Glutamatergic neuron (in vitro differentiated cells): ENCODE measurements at regions not wholly inside any gene's neighbourhood (a gene's known extent, or its start where the extent isn't known, plus 50 kb on each side); places are given as distances from the start of the nearest gene placed in this dataset.

Source experiments
- DNase-seq: peaks from one replicate; pipeline ENCODE4 v3.0.0; 2022
- H3K27ac Mint-ChIP-seq: one replicate; pipeline ENCODE4 v1.8.0; 2020; ENCODE audit warnings: mild to moderate bottlenecking, mixed read lengths, inconsistent platforms; ENCODE audit not compliant: unreplicated experiment
- H3K27me3 Mint-ChIP-seq: one replicate; pipeline ENCODE4 v1.8.0; 2020; ENCODE audit warnings: mild to moderate bottlenecking, moderate library complexity, mixed read lengths, inconsistent platforms; ENCODE audit not compliant: unreplicated experiment
- H3K36me3 Mint-ChIP-seq: one replicate; pipeline ENCODE4 v1.8.0; 2020; ENCODE audit warnings: mild to moderate bottlenecking, mixed read lengths, inconsistent platforms; ENCODE audit not compliant: unreplicated experiment
- H3K4me1 Mint-ChIP-seq: one replicate; pipeline ENCODE4 v1.8.0; 2020; ENCODE audit warnings: mild to moderate bottlenecking, low read depth, mixed read lengths, inconsistent platforms; ENCODE audit not compliant: unreplicated experiment
- H3K4me3 Mint-ChIP-seq: one replicate; pipeline ENCODE4 v1.8.0; 2020; ENCODE audit warnings: mild to moderate bottlenecking, mixed read lengths, inconsistent platforms; ENCODE audit not compliant: unreplicated experiment
- H3K9me3 Mint-ChIP-seq: one replicate; pipeline ENCODE4 v1.8.0; 2020; ENCODE audit warnings: mild to moderate bottlenecking, moderate library complexity, mixed read lengths, inconsistent platforms; ENCODE audit not compliant: unreplicated experiment
- TF ChIP-seq, protein P1 (sequence below): fragments of 200-600 bp; sonication (generic); IDR thresholded peaks from one replicate; pipeline ENCODE4 v1.5.0; 2021; ENCODE audit not compliant: partially characterized antibody, unreplicated experiment

DNA sequence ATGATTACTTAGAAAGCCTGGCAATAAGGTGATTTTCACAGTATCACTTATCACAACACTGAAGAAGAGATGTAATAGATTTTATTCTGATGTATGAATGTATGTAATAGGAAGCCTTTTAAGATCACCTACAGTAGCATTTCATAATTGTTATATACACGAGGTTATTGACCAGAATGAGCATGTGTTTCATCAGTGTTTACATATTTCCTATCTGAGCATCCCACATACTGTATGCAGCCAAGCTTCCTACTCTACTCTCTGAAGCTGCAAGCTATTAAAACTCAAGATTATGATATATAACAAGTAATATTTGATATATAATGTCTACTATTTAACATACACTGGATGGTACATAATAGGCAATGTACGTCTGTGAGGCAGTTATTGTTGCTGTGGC is 190.9 kb upstream of the S100G start:
- no peaks in the 10 kb centered on the region for H3K36me3 Mint-ChIP-seq
- no peaks in the 10 kb centered on the region for H3K4me1 Mint-ChIP-seq
- no peak for DNase-seq
- H3K9me3 Mint-ChIP-seq: no peaks in the 10 kb centered on the region
- TF ChIP-seq, protein P1, sequence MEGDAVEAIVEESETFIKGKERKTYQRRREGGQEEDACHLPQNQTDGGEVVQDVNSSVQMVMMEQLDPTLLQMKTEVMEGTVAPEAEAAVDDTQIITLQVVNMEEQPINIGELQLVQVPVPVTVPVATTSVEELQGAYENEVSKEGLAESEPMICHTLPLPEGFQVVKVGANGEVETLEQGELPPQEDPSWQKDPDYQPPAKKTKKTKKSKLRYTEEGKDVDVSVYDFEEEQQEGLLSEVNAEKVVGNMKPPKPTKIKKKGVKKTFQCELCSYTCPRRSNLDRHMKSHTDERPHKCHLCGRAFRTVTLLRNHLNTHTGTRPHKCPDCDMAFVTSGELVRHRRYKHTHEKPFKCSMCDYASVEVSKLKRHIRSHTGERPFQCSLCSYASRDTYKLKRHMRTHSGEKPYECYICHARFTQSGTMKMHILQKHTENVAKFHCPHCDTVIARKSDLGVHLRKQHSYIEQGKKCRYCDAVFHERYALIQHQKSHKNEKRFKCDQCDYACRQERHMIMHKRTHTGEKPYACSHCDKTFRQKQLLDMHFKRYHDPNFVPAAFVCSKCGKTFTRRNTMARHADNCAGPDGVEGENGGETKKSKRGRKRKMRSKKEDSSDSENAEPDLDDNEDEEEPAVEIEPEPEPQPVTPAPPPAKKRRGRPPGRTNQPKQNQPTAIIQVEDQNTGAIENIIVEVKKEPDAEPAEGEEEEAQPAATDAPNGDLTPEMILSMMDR: no peak
- no peaks in the 10 kb centered on the region for H3K27me3 Mint-ChIP-seq
- no peak overlapping the region for H3K4me3 Mint-ChIP-seq
- no peak overlapping the region for H3K27ac Mint-ChIP-seq

DNA sequence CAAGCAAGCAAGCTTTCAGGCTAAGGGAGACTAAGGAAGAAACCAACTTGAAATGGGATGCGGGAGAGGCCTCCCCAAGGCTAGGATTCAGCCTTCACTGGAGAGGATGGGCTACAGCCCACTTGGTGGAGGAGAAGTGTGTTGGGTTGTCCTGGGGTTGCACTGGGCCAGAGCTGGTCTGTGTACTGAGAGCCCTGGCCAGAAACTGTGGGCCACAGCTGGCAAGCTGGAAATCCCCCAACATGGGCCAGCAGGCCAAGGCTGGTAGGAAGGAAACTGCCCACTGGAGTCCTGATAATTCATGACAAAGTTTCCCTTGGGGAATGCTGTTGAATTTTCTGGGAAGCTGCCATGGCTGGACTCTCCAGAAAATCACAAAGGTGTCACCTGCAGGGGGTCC is 188.0 kb upstream of the S100G start:
- Mint-ChIP-seq H3K36me3 (no peaks in the 10 kb centered on the region), H3K9me3 (no peaks in the 10 kb centered on the region), H3K4me1 (no peaks in the 10 kb centered on the region), H3K27ac (no peak overlapping the region), H3K27me3 (no peaks in the 10 kb centered on the region), H3K4me3 (no peak overlapping the region)
- TF ChIP-seq, protein P1: no peak
- no peak for DNase-seq

DNA sequence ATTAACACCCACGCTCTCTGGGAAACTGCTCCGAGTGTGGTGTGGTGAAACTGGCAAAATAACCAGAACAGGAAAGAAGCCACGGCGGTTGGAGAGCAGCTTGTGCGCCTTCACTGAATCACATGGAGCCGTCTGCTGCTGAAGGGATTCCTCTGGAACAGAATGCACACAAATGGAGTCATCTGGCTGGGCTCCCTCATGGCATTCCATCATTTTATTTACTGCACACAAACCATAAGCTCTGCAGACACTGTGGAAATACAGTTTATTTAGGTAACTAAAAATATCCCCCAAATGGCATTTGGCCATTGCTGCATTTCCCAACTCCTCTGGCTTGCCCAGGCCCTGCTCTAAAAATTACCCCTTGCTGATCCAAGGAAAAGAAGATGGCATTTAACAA is 187.0 kb upstream of the S100G start:
- TF ChIP-seq, protein P1: no peak
- Mint-ChIP-seq H3K27ac (no peak overlapping the region), H3K4me3 (no peak overlapping the region), H3K27me3 (no peaks in the 10 kb centered on the region), H3K9me3 (no peaks in the 10 kb centered on the region), H3K4me1 (no peaks in the 10 kb centered on the region), H3K36me3 (no peaks in the 10 kb centered on the region)
- no peak for DNase-seq

DNA sequence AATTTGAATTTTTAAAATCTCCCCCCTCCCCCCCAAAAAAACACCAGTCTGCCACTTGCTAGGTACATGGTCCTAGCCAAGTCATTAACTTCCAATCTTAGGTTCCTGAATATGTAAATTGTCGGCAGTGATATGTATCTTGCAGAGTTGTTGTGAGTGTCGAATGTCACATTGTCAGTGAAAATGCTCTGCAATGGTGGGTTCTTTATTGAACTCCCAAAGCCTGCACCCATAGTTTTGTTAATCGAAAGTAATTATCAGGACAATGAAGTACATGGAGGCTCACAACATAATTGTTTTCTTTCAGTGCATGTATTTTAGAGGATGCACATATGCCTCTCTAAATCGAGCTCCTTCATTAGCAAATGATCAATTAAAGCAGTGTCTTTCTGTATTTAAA is 185.6 kb upstream of the S100G start:
- no peaks in the 10 kb centered on the region for H3K4me1 Mint-ChIP-seq
- TF ChIP-seq, protein P1: no peak
- H3K4me3 Mint-ChIP-seq: no peak overlapping the region
- H3K27me3 Mint-ChIP-seq: no peaks in the 10 kb centered on the region
- no peak overlapping the region for H3K27ac Mint-ChIP-seq
- H3K36me3 Mint-ChIP-seq: no peaks in the 10 kb centered on the region
- H3K9me3 Mint-ChIP-seq: no peaks in the 10 kb centered on the region
- DNase-seq: no peak

DNA sequence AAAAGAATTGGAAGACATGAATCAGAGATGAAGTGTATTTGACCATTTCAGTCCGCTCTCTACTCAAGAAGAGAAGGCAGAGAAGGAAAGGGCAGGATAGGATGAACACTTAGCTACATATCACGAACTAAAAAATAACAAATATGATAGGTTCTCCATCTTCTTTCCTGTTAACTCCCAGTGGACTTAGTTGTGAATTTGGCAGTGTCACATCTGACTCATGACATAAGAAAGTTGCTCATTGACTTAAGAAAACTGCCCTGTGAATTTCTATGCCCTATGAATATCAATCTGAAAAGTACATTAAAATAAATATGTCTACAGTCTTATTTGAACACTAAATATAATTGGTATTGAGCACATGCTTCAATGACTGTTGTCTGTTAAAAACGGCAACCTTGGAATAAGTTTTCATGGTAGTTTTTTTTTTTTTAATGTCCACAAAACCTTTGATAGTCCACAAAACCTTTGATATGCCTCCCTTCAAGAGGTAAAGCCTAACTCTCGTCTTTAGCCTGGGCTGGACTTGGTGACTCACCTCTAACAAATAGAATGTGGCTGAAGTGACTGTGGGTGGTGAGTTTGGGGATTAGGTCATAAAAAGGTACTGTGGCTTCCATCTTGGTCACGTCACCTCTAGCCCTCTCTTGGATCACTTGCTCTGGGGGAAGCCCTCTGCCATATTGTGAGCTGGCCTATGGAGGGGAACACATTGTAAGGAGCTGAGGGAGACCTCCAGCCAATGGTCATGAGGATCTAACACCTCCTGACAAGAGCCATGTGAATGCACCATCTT is 184.7 kb upstream of the S100G start:
- no peak overlapping the region for H3K4me3 Mint-ChIP-seq
- H3K27me3 Mint-ChIP-seq: no peaks in the 10 kb centered on the region
- DNase-seq: no peak
- H3K36me3 Mint-ChIP-seq: no peaks in the 10 kb centered on the region
- no peaks in the 10 kb centered on the region for H3K4me1 Mint-ChIP-seq
- no peak overlapping the region for H3K27ac Mint-ChIP-seq
- TF ChIP-seq, protein P1: no peak
- no peaks in the 10 kb centered on the region for H3K9me3 Mint-ChIP-seq
